ENCODE measurements at regions not wholly inside any gene's neighbourhood (a gene's known extent, or its start where the extent isn't known, plus 50 kb on each side); places are given as distances from the start of the nearest gene placed in this dataset.

GRCh38 chr1:25020173-25020845, 90.2 kb upstream of the RUNX3 start:
- Histone ChIP-seq H3K27me3 (ENCODE audit: control insufficient read depth, insufficient read depth, low read length) (no peaks in the 10 kb centered on the region), H3K4me3 (ENCODE audit: low read length in 3 of 3) (no peak overlapping the region), H3K9ac (ENCODE audit: low read length in 3 of 3) (no peak overlapping the region), H3K9me3 (ENCODE audit: control insufficient read depth in 2 of 3, insufficient read depth in 1 of 3, low read length in 3 of 3) (no peaks in the 10 kb centered on the region), H3K4me1 (ENCODE audit: control insufficient read depth in 2 of 3, insufficient read depth in 2 of 3, low read depth in 1 of 3, low read length in 3 of 3) (peaks cover 0 to 2% (median 0%) of the 10 kb centered on the region in 3 donors), H3K27ac (ENCODE audit: low read depth in 2 of 2, low read length in 2 of 2) (no peak overlapping the region), H3K36me3 (ENCODE audit: control insufficient read depth in 2 of 3, insufficient read depth in 3 of 3, low read length in 3 of 3) (no peaks in the 10 kb centered on the region)
- FAIRE-seq, result no peak
- TF ChIP-seq CTCF (IDR thresholded peaks at IDR 0.05; ENCODE audit: borderline replicate concordance, extremely low read depth, insufficient read depth), result no peak
- intact Hi-C loops (cut with DNase I), result no loop called here
- no peak for DNase-seq

GRCh38 chr1:25019337-25020172, 89.5 kb upstream of the RUNX3 start:
- intact Hi-C loops (cut with DNase I), result no loop called here
- FAIRE-seq, result no peak
- H3K4me1 ChIP-seq (ENCODE audit: control insufficient read depth in 2 of 3, insufficient read depth in 2 of 3, low read depth in 1 of 3, low read length in 3 of 3), result peaks cover 0 to 2% (median 0%) of the 10 kb centered on the region in 3 donors

GRCh38 chr1:25018943-25019336, 88.9 kb upstream of the RUNX3 start:
- DNase-seq, result no peak
- FAIRE-seq, result no peak
- H3K9ac ChIP-seq (ENCODE audit: low read length in 3 of 3), result no peak overlapping the region
- TF ChIP-seq CTCF (IDR thresholded peaks at IDR 0.05; ENCODE audit: borderline replicate concordance, extremely low read depth, insufficient read depth), result no peak
- H3K36me3 ChIP-seq (ENCODE audit: control insufficient read depth in 2 of 3, insufficient read depth in 3 of 3, low read length in 3 of 3), result no peaks in the 10 kb centered on the region
- no peaks in the 10 kb centered on the region for H3K9me3 ChIP-seq (ENCODE audit: control insufficient read depth in 2 of 3, insufficient read depth in 1 of 3, low read length in 3 of 3)
- H3K27ac ChIP-seq (ENCODE audit: low read depth in 2 of 2, low read length in 2 of 2), result no peak overlapping the region
- intact Hi-C loops (cut with DNase I), result no loop called here
- H3K27me3 ChIP-seq (ENCODE audit: control insufficient read depth, insufficient read depth, low read length), result no peaks in the 10 kb centered on the region
- no peak overlapping the region for H3K4me3 ChIP-seq (ENCODE audit: low read length in 3 of 3)
- peaks cover 0 to 2% (median 0%) of the 10 kb centered on the region in 3 donors for H3K4me1 ChIP-seq (ENCODE audit: control insufficient read depth in 2 of 3, insufficient read depth in 2 of 3, low read depth in 1 of 3, low read length in 3 of 3)

More at GRCh38 chr1:25019337-25020172, 89.5 kb upstream of the RUNX3 start:
- Histone ChIP-seq H3K36me3 (ENCODE audit: control insufficient read depth in 2 of 3, insufficient read depth in 3 of 3, low read length in 3 of 3) (no peaks in the 10 kb centered on the region), H3K27ac (ENCODE audit: low read depth in 2 of 2, low read length in 2 of 2) (no peak overlapping the region), H3K4me3 (ENCODE audit: low read length in 3 of 3) (no peak overlapping the region), H3K27me3 (ENCODE audit: control insufficient read depth, insufficient read depth, low read length) (no peaks in the 10 kb centered on the region), H3K9me3 (ENCODE audit: control insufficient read depth in 2 of 3, insufficient read depth in 1 of 3, low read length in 3 of 3) (no peaks in the 10 kb centered on the region), H3K9ac (ENCODE audit: low read length in 3 of 3) (no peak overlapping the region)
- no peak for TF ChIP-seq CTCF (IDR thresholded peaks at IDR 0.05; ENCODE audit: borderline replicate concordance, extremely low read depth, insufficient read depth)
- no peak for DNase-seq
